WTC11 (cell line): ENCODE measurements at regions not wholly inside any gene's neighbourhood (a gene's known extent, or its start where the extent isn't known, plus 50 kb on each side); places are given as distances from the start of the nearest gene placed in this dataset.

Source experiments
- ATAC-seq: fragments of 200-7000 bp; cut with Tn5 transposase; 2 replicates; pipeline ENCODE4 v1.10.0; 2021; ENCODE audit warnings: mild to moderate bottlenecking, moderate library complexity
- CTCF ChIA-PET: fragments of 300-600 bp; sonication (Branson Sonifier 250); formaldehyde crosslinking; loops from one replicate; lab custom pipeline; 2021; ENCODE audit warnings: antibody characterized with exemption; lab: Charles Lee
- POLR2A ChIA-PET: fragments of 350-600 bp; sonication (Branson Sonifier 250); formaldehyde crosslinking; loops from one replicate; lab custom pipeline; 2021; ENCODE audit warnings: antibody characterized with exemption; lab: Charles Lee
- DNase-seq: peaks from one replicate; pipeline ENCODE4 v3.0.0; 2021; ENCODE audit warnings: low spot score
- H3K27ac Mint-ChIP-seq: 2 replicates; pipeline ENCODE4 v1.8.0; 2021; ENCODE audit warnings: mixed read lengths
- H3K27me3 Mint-ChIP-seq: 2 replicates; pipeline ENCODE4 v1.8.0; 2021; ENCODE audit warnings: low read depth, mild to moderate bottlenecking, moderate library complexity, mixed read lengths
- H3K36me3 Mint-ChIP-seq: 2 replicates; pipeline ENCODE4 v1.8.0; 2021; ENCODE audit warnings: mixed read lengths
- H3K4me1 Mint-ChIP-seq: 2 replicates; pipeline ENCODE4 v1.8.0; 2022; ENCODE audit warnings: mixed read lengths
- H3K4me3 Mint-ChIP-seq: 2 replicates; pipeline ENCODE4 v1.8.0; 2021; ENCODE audit warnings: mild to moderate bottlenecking, moderate library complexity, mixed read lengths
- H3K9me3 Mint-ChIP-seq: 2 replicates; pipeline ENCODE4 v1.8.0; 2021; ENCODE audit warnings: mixed read lengths
- ATF1 ChIP-seq: sonication (generic); formaldehyde crosslinking; IDR thresholded peaks from 2 replicates; pipeline ENCODE4 v1.8.1; 2023; ENCODE audit warnings: mild to moderate bottlenecking, moderate library complexity, missing genetic modification reagents
- ATF6 ChIP-seq: sonication (generic); formaldehyde crosslinking; IDR thresholded peaks from 2 replicates; pipeline ENCODE4 v1.8.1; 2023; ENCODE audit warnings: mild to moderate bottlenecking, missing genetic modification reagents
- CBFB ChIP-seq: sonication (generic); formaldehyde crosslinking; IDR thresholded peaks from 2 replicates; pipeline ENCODE4 v1.8.1; 2022; ENCODE audit warnings: mild to moderate bottlenecking, low read depth, missing genetic modification reagents
- CREB1 ChIP-seq: sonication (generic); formaldehyde crosslinking; IDR thresholded peaks from 2 replicates; pipeline ENCODE4 v1.8.0; 2023; ENCODE audit warnings: mild to moderate bottlenecking, missing genetic modification reagents
- CTCF ChIP-seq: fragments of 200-600 bp; IDR thresholded peaks from 2 replicates; pipeline ENCODE4 v1.8.0; 2022; ENCODE audit warnings: antibody characterized with exemption
- ESRRA ChIP-seq: sonication (generic); formaldehyde crosslinking; IDR thresholded peaks from 2 replicates; pipeline ENCODE4 v1.8.1; 2022; ENCODE audit warnings: mild to moderate bottlenecking, missing genetic modification reagents, borderline replicate concordance
- GTF2I ChIP-seq: fragments of 250-450 bp; sonication (Bioruptor Pico); conservative IDR thresholded peaks from 2 replicates; pipeline ENCODE4 v1.4.0; 2021; ENCODE audit warnings: mild to moderate bottlenecking
- HMGXB4 ChIP-seq: sonication (generic); formaldehyde crosslinking; IDR thresholded peaks from 2 replicates; pipeline ENCODE4 v1.8.1; 2023; ENCODE audit warnings: mild to moderate bottlenecking, moderate library complexity, missing genetic modification reagents
- MAX ChIP-seq: sonication (generic); formaldehyde crosslinking; IDR thresholded peaks from 2 replicates; pipeline ENCODE4 v1.8.0; 2022; ENCODE audit warnings: mild to moderate bottlenecking, missing genetic modification reagents
- MLX ChIP-seq: sonication (generic); formaldehyde crosslinking; IDR thresholded peaks from 2 replicates; pipeline ENCODE4 v1.8.1; 2023; ENCODE audit warnings: mild to moderate bottlenecking, missing genetic modification reagents, moderate library complexity
- MYBL2 ChIP-seq: sonication (generic); formaldehyde crosslinking; IDR thresholded peaks from 2 replicates; pipeline ENCODE4 v1.8.1; 2023; ENCODE audit warnings: mild to moderate bottlenecking, moderate library complexity, missing genetic modification reagents
- PRDM15 ChIP-seq: sonication (generic); formaldehyde crosslinking; IDR thresholded peaks from 2 replicates; pipeline ENCODE4 v1.8.0; 2022; ENCODE audit warnings: missing genetic modification reagents
- PREB ChIP-seq: sonication (generic); formaldehyde crosslinking; IDR thresholded peaks from 2 replicates; pipeline ENCODE4 v1.8.1; 2022; ENCODE audit warnings: mild to moderate bottlenecking, missing genetic modification reagents, moderate library complexity, borderline replicate concordance
- RELA ChIP-seq: sonication (generic); formaldehyde crosslinking; IDR thresholded peaks from 2 replicates; pipeline ENCODE4 v1.8.1; 2022; ENCODE audit warnings: missing genetic modification reagents, mild to moderate bottlenecking, borderline replicate concordance
- SMAD4 ChIP-seq: sonication (generic); formaldehyde crosslinking; IDR thresholded peaks from 2 replicates; pipeline ENCODE4 v1.8.0; 2022; ENCODE audit warnings: mild to moderate bottlenecking, missing genetic modification reagents
- USF1 ChIP-seq: sonication (generic); formaldehyde crosslinking; IDR thresholded peaks from 2 replicates; pipeline ENCODE4 v1.8.0; 2022; ENCODE audit warnings: mild to moderate bottlenecking, missing genetic modification reagents
- USF2 ChIP-seq: sonication (generic); formaldehyde crosslinking; IDR thresholded peaks from 2 replicates; pipeline ENCODE4 v1.8.1; 2023; ENCODE audit warnings: mild to moderate bottlenecking, missing genetic modification reagents, moderate library complexity
- ZBTB43 ChIP-seq: sonication (generic); formaldehyde crosslinking; IDR thresholded peaks from 2 replicates; pipeline ENCODE4 v1.8.1; 2023; ENCODE audit warnings: mild to moderate bottlenecking, missing genetic modification reagents
- ZNF121 ChIP-seq: sonication (generic); formaldehyde crosslinking; IDR thresholded peaks from 2 replicates; pipeline ENCODE4 v1.8.0; 2023; ENCODE audit warnings: missing genetic modification reagents
- ZNF263 ChIP-seq: sonication (generic); formaldehyde crosslinking; IDR thresholded peaks from 2 replicates; pipeline ENCODE4 v1.8.1; 2022; ENCODE audit warnings: low read depth, mild to moderate bottlenecking, moderate library complexity, missing genetic modification reagents

- H3K27ac Mint-ChIP-seq = no peak overlapping the region
- H3K36me3 Mint-ChIP-seq = peaks cover 3% of the 10 kb centered on the region; the same call in 1 of the 2 replicates
- H3K4me3 Mint-ChIP-seq = no peak overlapping the region
- ChIA-PET CTCF (no interaction called here), POLR2A (no interaction called here)
- DNase-seq = no peak
- peaks cover 10% of the 10 kb centered on the region for H3K9me3 Mint-ChIP-seq
- no peak for ATAC-seq
- H3K27me3 Mint-ChIP-seq = no peaks in the 10 kb centered on the region
- TF ChIP-seq MAX (CRISPR knock-in tag) (no peak), PREB (no peak), USF1 (CRISPR knock-in tag) (no peak), HMGXB4 (CRISPR knock-in tag) (no peak), SMAD4 (CRISPR knock-in tag) (no peak), ESRRA (CRISPR knock-in tag) (no peak), CBFB (no peak), GTF2I (CRISPR knock-in tag) (no peak), ZNF263 (no peak), ZBTB43 (CRISPR knock-in tag) (no peak), MLX (CRISPR knock-in tag) (no peak), PRDM15 (CRISPR knock-in tag) (no peak), ATF1 (no peak), RELA (no peak), MYBL2 (no peak), CTCF (no peak), CREB1 (no peak), ATF6 (CRISPR knock-in tag) (no peak), ZNF121 (CRISPR knock-in tag) (no peak), USF2 (CRISPR knock-in tag) (no peak)
- TF ChIP-seq, all 79 proteins: peak for 0
- no peaks in the 10 kb centered on the region for H3K4me1 Mint-ChIP-seq
Measured at GRCh38 chr1:104189207-104189606, 439.5 kb downstream of the AMY1C start.
